Endodermal cell (in vitro differentiated cells): ENCODE measurements at regions not wholly inside any gene's neighbourhood (a gene's known extent, or its start where the extent isn't known, plus 50 kb on each side); places are given as distances from the start of the nearest gene placed in this dataset.

Experiments
- DNase-seq: peaks from one replicate; pipeline ENCODE4 v3.0.0-alpha.2; 2017
- H3K27ac ChIP-seq: 2 replicates; pipeline ENCODE4 v1.5.1; 2013; ENCODE audit warnings: mild to moderate bottlenecking, low read depth, low read length, moderate library complexity
- H3K27me3 ChIP-seq: 2 replicates; pipeline ENCODE4 v1.6.1; 2013; ENCODE audit warnings: mild to moderate bottlenecking, low read length, moderate library complexity; ENCODE audit not compliant: insufficient read depth, control insufficient read depth, poor library complexity, severe bottlenecking
- H3K36me3 ChIP-seq: 2 replicates; pipeline ENCODE4 v1.7.0; 2013; ENCODE audit warnings: mild to moderate bottlenecking, low read length, moderate library complexity; ENCODE audit not compliant: control insufficient read depth, insufficient read depth
- H3K4me1 ChIP-seq: one replicate; pipeline ENCODE4 v1.7.0; 2013; ENCODE audit warnings: low read length; ENCODE audit not compliant: control insufficient read depth, insufficient read depth
- H3K4me3 ChIP-seq: 2 replicates; pipeline ENCODE4 v1.5.1; 2013; ENCODE audit warnings: mild to moderate bottlenecking, low read length, moderate library complexity
- H3K9ac ChIP-seq: 2 replicates; pipeline ENCODE4 v1.6.1; 2013; ENCODE audit warnings: mild to moderate bottlenecking, low read length, moderate library complexity; ENCODE audit not compliant: poor library complexity, severe bottlenecking; ENCODE audit errors: extremely low read depth
- H3K9me3 ChIP-seq: 2 replicates; pipeline ENCODE4 v1.6.1; 2013; ENCODE audit warnings: mild to moderate bottlenecking, low read length, moderate library complexity; ENCODE audit not compliant: control insufficient read depth
- H3K27ac Mint-ChIP-seq: 2 replicates; pipeline ENCODE4 v1.8.0; 2020; ENCODE audit warnings: mixed read lengths
- H3K27me3 Mint-ChIP-seq: 2 replicates; pipeline ENCODE4 v1.8.0; 2021; ENCODE audit warnings: mild to moderate bottlenecking, mixed read lengths; ENCODE audit not compliant: insufficient read depth
- H3K36me3 Mint-ChIP-seq: 2 replicates; pipeline ENCODE4 v1.8.0; 2020; ENCODE audit warnings: low read depth, mixed read lengths
- H3K4me1 Mint-ChIP-seq: 2 replicates; pipeline ENCODE4 v1.8.0; 2020; ENCODE audit warnings: mixed read lengths
- H3K4me3 Mint-ChIP-seq: 2 replicates; pipeline ENCODE4 v1.8.0; 2020; ENCODE audit warnings: mild to moderate bottlenecking, moderate library complexity, mixed read lengths
- H3K9me3 Mint-ChIP-seq: 2 replicates; pipeline ENCODE4 v1.8.0; 2020; ENCODE audit warnings: mild to moderate bottlenecking, mixed read lengths
- WGBS, 2 experiments: methylation state at CpG; one replicate each; pipeline versions ENCODE4 v1.1.5 to v1.1.7; 2013; ENCODE audit warnings: missing lambda C conversion rate in 2 of 2, mixed read lengths in 1 of 2; ENCODE audit not compliant: insufficient coverage in 1 of 2, insufficient read length in 1 of 2; 5-methylcytosine and 5-hydroxymethylcytosine counted together
- TF ChIP-seq, protein P1 (sequence below): fragments of 200-600 bp; sonication (generic); conservative IDR thresholded peaks from 2 replicates; pipeline ENCODE4 v1.5.0; 2021; ENCODE audit warnings: antibody characterized with exemption, mild to moderate bottlenecking

DNA sequence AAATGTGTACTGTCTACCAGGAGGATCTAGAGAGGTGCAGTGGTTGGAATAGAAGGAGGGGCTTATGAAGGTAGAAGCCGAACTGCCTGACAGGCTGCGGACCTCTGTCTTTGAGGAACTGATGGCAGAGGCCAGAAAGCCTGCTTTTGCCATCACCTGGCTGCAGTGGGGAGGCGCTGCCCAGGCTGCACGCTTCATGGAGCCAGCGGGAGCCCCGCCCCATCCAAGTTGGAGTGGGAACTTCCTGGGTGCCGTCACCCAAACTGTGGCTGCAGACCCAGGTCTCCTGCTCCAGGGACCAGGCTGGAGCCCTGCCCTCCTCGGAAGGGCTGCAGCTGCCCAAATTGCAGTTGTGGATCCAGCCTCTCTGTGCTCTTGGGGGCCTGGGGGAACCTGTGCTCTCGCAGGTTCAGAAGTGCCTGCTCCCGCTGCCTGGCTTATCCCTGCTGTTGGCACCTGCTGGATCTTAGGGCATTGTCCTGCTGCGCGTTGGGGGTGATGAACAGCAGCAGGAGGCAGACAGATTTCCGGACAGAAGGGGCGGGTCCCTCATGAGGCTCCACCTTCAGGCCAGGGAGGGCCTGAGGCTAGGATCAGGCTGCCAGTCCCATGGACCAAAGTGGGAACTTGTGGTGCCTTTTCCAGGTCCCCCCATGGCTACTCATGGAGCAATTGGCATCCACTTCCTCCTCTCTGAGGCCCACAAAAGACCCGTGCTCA is 118.0 kb upstream of the PLPPR4 start:
- H3K36me3 ChIP-seq, result no peaks in the 10 kb centered on the region
- Mint-ChIP-seq H3K4me1 (no peaks in the 10 kb centered on the region), H3K9me3 (no peaks in the 10 kb centered on the region), H3K4me3 (no peak overlapping the region), H3K27ac (no peak overlapping the region), H3K27me3 (no peaks in the 10 kb centered on the region), H3K36me3 (no peaks in the 10 kb centered on the region)
- H3K9ac ChIP-seq, result no peak overlapping the region
- DNase-seq, result no peak
- H3K4me1 ChIP-seq, result no peaks in the 10 kb centered on the region
- H3K4me3 ChIP-seq, result no peak overlapping the region
- no peaks in the 10 kb centered on the region for H3K9me3 ChIP-seq
- no peak overlapping the region for H3K27ac ChIP-seq
- no peaks in the 10 kb centered on the region for H3K27me3 ChIP-seq
- TF ChIP-seq, protein P1, sequence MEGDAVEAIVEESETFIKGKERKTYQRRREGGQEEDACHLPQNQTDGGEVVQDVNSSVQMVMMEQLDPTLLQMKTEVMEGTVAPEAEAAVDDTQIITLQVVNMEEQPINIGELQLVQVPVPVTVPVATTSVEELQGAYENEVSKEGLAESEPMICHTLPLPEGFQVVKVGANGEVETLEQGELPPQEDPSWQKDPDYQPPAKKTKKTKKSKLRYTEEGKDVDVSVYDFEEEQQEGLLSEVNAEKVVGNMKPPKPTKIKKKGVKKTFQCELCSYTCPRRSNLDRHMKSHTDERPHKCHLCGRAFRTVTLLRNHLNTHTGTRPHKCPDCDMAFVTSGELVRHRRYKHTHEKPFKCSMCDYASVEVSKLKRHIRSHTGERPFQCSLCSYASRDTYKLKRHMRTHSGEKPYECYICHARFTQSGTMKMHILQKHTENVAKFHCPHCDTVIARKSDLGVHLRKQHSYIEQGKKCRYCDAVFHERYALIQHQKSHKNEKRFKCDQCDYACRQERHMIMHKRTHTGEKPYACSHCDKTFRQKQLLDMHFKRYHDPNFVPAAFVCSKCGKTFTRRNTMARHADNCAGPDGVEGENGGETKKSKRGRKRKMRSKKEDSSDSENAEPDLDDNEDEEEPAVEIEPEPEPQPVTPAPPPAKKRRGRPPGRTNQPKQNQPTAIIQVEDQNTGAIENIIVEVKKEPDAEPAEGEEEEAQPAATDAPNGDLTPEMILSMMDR, result no peak
- 92 to 100% methylated on average over 4 to 15 of the region's 15 CpGs for WGBS, 2 experiments

DNA sequence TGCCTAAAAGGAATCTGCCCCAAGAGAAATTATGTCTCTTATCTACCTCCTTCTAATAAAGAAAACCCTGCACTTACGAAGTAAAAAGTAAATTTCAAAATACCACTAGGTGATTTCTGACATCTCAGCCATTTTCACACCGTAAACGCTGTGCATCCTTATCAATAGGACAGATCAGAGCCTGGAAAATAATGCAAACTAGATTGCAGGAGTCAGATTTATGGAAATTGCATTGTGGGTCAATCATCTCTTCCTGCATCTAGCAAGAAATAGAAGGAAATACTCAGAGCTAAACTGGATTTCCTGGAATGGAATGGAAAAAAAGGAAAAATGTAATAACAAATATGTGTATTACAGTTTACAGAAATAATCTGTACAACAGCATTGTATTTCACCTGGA is 114.3 kb upstream of the PLPPR4 start:
- Histone ChIP-seq H3K4me3 (no peak overlapping the region), H3K4me1 (no peaks in the 10 kb centered on the region), H3K9ac (no peak overlapping the region), H3K9me3 (no peaks in the 10 kb centered on the region), H3K27ac (no peak overlapping the region), H3K27me3 (no peaks in the 10 kb centered on the region), H3K36me3 (no peaks in the 10 kb centered on the region)
- Mint-ChIP-seq H3K27ac (no peak overlapping the region), H3K4me1 (no peaks in the 10 kb centered on the region), H3K4me3 (no peak overlapping the region), H3K9me3 (no peaks in the 10 kb centered on the region), H3K27me3 (no peaks in the 10 kb centered on the region), H3K36me3 (no peaks in the 10 kb centered on the region)
- DNase-seq, result no peak
- TF ChIP-seq, protein P1, result no peak
- WGBS, 2 experiments, result 86 to 95% methylated on average over 2 to 3 of the region's 3 CpGs

DNA sequence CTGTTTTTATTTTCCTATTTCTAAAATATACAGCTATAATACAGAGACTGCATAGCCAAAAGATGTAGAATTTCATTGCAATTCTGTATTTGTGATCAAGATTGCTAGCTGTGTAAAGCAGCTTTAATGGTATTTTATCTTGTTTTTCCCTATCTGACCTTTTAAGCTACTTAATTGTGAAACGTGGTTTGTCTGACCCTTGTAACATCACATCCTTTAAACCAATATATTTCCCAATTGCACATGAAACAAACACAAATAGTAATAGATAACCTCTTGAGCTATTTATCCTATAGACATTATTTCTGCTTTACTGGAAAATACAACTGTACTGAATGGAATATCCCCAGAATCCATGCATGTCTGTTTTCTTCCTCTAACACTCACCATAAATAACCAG is 112.2 kb upstream of the PLPPR4 start:
- Mint-ChIP-seq H3K36me3 (no peaks in the 10 kb centered on the region), H3K9me3 (no peaks in the 10 kb centered on the region)
- TF ChIP-seq, protein P1, result no peak

More for the DNA sequence above, 112.2 kb upstream of the PLPPR4 start:
- H3K27me3 Mint-ChIP-seq, result no peaks in the 10 kb centered on the region
- Histone ChIP-seq H3K9me3 (no peaks in the 10 kb centered on the region), H3K4me3 (no peak overlapping the region), H3K9ac (no peak overlapping the region), H3K27me3 (no peaks in the 10 kb centered on the region), H3K36me3 (no peaks in the 10 kb centered on the region), H3K4me1 (no peaks in the 10 kb centered on the region), H3K27ac (no peak overlapping the region)
- DNase-seq, result no peak
- H3K4me3 Mint-ChIP-seq, result no peak overlapping the region
- 84 to 100% methylated on average over 1 of the region's 1 CpG for WGBS, 2 experiments
- no peak overlapping the region for H3K27ac Mint-ChIP-seq
- H3K4me1 Mint-ChIP-seq, result no peaks in the 10 kb centered on the region
